Prostate gland (tissue), 2 donors: ENCODE measurements at regions not wholly inside any gene's neighbourhood (a gene's known extent, or its start where the extent isn't known, plus 50 kb on each side); places are given as distances from the start of the nearest gene placed in this dataset.

Experiments
- POLR2A ChIP-seq: fragments of 450-650 bp; IDR thresholded peaks from one replicate; pipeline ENCODE4 v1.6.1; 2016; ENCODE audit warnings: antibody characterized with exemption, mild to moderate bottlenecking
- POLR2AphosphoS5 ChIP-seq: sonication (generic); formaldehyde crosslinking; IDR thresholded peaks from one replicate; pipeline ENCODE4 v1.6.1; 2017; ENCODE audit warnings: antibody characterized with exemption
- TF ChIP-seq, protein P1 (sequence below), 4 experiments: fragments of 200-600 bp in 2 of 4; fragments of 450-650 bp in 2 of 4; sonication (generic) in 2 of 4; IDR thresholded peaks; 1 replicate in 3 of 4; 2 replicates in 1 of 4; pipeline ENCODE4 v1.5.1; 2016 to 2019; ENCODE audit warnings: antibody characterized with exemption in 4 of 4, mild to moderate bottlenecking in 2 of 4, moderate library complexity in 2 of 4

DNA sequence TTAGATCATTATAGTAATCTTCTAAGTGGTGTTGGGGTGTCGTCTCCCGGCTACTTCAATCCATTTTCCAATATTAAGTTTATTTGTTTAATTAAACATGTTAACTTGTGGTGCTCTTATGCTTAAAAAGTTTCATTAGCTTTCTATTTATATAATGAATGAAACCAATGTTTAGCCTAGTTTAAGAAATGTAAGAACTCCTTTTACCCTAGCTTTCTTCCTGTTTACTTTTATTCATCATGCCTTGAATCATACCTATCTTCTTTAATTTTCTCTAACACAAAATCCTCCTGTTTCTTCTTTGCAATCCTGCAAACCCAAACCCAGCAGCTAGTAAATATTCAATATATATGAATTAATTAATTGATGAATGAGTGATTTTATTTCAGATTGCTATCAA lies 1276.7 kb upstream of the PIK3C3 start:
- TF ChIP-seq, protein P1, sequence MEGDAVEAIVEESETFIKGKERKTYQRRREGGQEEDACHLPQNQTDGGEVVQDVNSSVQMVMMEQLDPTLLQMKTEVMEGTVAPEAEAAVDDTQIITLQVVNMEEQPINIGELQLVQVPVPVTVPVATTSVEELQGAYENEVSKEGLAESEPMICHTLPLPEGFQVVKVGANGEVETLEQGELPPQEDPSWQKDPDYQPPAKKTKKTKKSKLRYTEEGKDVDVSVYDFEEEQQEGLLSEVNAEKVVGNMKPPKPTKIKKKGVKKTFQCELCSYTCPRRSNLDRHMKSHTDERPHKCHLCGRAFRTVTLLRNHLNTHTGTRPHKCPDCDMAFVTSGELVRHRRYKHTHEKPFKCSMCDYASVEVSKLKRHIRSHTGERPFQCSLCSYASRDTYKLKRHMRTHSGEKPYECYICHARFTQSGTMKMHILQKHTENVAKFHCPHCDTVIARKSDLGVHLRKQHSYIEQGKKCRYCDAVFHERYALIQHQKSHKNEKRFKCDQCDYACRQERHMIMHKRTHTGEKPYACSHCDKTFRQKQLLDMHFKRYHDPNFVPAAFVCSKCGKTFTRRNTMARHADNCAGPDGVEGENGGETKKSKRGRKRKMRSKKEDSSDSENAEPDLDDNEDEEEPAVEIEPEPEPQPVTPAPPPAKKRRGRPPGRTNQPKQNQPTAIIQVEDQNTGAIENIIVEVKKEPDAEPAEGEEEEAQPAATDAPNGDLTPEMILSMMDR (IDR thresholded peaks at IDR 0.05), result no peak
- TF ChIP-seq POLR2AphosphoS5 (no peak), POLR2A (no peak)
